ENCODE measurements at regions not wholly inside any gene's neighbourhood (a gene's known extent, or its start where the extent isn't known, plus 50 kb on each side); places are given as distances from the start of the nearest gene placed in this dataset.
"Not testable (repeated sequence)": the region's sequence is repeated elsewhere in the genome, so short reads cannot be mapped to it uniquely, and the experiment has no call there.

DNA sequence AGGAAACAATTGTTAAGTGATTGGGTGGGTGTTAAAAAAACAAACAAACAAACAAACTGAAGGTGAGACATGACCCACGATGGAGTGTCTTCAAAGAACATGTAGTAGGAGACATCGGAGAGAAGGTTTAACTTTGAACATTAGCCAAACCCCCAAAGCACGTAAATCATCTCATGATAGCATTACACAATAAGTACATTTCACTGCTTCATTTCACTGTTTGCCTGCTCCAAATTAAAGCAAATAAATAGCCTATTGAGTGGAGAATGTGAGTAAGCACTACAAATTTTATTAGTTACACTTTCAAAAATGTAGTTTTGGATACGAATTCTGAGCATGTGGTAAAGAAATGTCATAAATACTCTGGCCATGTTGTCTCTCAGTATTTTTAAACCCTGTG lies 287.0 kb downstream of the SI start:
- no peak overlapping the region for H3K27ac ChIP-seq
- intact Hi-C loops (cut with DNase I), result no loop called here
- no peaks in the 10 kb centered on the region for H3K9me3 ChIP-seq
- no peak for DNase-seq
- no peaks in the 10 kb centered on the region for H3K4me1 ChIP-seq
- 80 to 81% methylated on average over 4 of the region's 4 CpGs for WGBS, 2 donors
- no peaks in the 10 kb centered on the region for H3K36me3 ChIP-seq
- no peaks in the 10 kb centered on the region for H3K27me3 ChIP-seq
- TF ChIP-seq, protein P1, sequence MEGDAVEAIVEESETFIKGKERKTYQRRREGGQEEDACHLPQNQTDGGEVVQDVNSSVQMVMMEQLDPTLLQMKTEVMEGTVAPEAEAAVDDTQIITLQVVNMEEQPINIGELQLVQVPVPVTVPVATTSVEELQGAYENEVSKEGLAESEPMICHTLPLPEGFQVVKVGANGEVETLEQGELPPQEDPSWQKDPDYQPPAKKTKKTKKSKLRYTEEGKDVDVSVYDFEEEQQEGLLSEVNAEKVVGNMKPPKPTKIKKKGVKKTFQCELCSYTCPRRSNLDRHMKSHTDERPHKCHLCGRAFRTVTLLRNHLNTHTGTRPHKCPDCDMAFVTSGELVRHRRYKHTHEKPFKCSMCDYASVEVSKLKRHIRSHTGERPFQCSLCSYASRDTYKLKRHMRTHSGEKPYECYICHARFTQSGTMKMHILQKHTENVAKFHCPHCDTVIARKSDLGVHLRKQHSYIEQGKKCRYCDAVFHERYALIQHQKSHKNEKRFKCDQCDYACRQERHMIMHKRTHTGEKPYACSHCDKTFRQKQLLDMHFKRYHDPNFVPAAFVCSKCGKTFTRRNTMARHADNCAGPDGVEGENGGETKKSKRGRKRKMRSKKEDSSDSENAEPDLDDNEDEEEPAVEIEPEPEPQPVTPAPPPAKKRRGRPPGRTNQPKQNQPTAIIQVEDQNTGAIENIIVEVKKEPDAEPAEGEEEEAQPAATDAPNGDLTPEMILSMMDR (IDR thresholded peaks at IDR 0.05), result no peak
- TF ChIP-seq POLR2A (IDR thresholded peaks at IDR 0.05), result no peak
- no peak overlapping the region for H3K4me3 ChIP-seq (replicated peaks in 1 of 3)

- H3K36me3 ChIP-seq; intact Hi-C loops (cut with DNase I); H3K27me3 ChIP-seq; H3K9me3 ChIP-seq; H3K27ac ChIP-seq; H3K4me3 ChIP-seq (replicated peaks in 1 of 3); H3K4me1 ChIP-seq: not testable (repeated sequence)
- DNase-seq, result peak in 1 of 2 donors; percentile 1
- 92 to 94% methylated on average over 5 to 7 of the region's 21 CpGs for WGBS, 2 donors
Observed at GRCh38 chr3:164784407-164784806, 293.9 kb downstream of the SI start.

DNA sequence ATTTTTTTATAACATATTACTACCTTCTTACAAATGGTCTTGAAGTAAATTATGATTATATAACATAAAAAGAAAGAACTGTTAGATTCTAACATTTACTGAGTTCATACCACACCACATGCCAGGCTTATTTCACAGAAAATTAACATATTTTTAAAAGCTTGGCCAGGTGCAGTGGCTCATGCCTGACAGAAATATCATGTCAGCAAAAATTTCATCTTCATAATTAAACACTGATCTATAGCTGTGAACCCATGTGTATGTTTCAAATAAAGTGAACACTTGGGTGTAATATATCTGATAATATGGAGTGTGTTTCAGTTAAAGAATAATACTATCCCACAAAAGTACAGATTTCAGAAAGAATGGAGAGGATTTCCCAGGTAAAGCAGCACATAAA lies 296.5 kb downstream of the SI start:
- Histone ChIP-seq H3K4me1 (no peaks in the 10 kb centered on the region), H3K9me3 (no peaks in the 10 kb centered on the region), H3K36me3 (no peaks in the 10 kb centered on the region), H3K4me3 (replicated peaks in 1 of 3) (no peak overlapping the region), H3K27me3 (no peaks in the 10 kb centered on the region), H3K27ac (no peak overlapping the region)
- TF ChIP-seq, protein P1 (IDR thresholded peaks at IDR 0.05), result no peak
- no peak for TF ChIP-seq POLR2A (IDR thresholded peaks at IDR 0.05)
- no peak for DNase-seq
- intact Hi-C loops (cut with DNase I), result no loop called here

DNA sequence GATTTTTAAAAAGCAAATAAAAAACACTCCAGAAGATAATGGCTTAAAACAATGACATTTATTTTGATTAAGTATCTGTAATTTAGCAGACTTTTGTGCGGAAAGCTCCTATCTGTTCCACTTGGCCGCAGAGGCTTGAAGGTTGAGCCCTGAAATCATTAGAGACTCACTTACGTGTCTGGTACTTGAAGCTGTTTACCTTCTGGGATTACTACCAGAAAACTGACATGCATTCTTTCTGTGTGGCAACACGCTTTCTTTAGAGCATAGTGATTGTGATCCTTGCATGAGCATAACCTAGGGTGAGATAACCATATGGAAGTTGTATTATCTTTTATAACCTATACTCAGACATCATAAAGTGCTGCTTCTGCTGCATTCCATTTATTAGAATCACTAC lies 298.5 kb downstream of the SI start:
- H3K36me3 ChIP-seq, result no peaks in the 10 kb centered on the region
- DNase-seq, result no peak
- no peaks in the 10 kb centered on the region for H3K9me3 ChIP-seq
- H3K27me3 ChIP-seq, result no peaks in the 10 kb centered on the region
- no peaks in the 10 kb centered on the region for H3K4me1 ChIP-seq
- H3K27ac ChIP-seq, result no peak overlapping the region
- intact Hi-C loops (cut with DNase I), result no loop called here
- 30 to 33% methylated on average over 4 of the region's 4 CpGs for WGBS, 2 donors
- H3K4me3 ChIP-seq (replicated peaks in 1 of 3), result no peak overlapping the region
- TF ChIP-seq, protein P1 (IDR thresholded peaks at IDR 0.05), result no peak
- TF ChIP-seq POLR2A (IDR thresholded peaks at IDR 0.05), result no peak

GRCh38 chr3:164752812-164753211 lies 325.5 kb downstream of the SI start:
- DNase-seq, result no peak
- no peak for TF ChIP-seq POLR2A (IDR thresholded peaks at IDR 0.05)
- TF ChIP-seq, protein P1 (IDR thresholded peaks at IDR 0.05), result no peak
- Histone ChIP-seq H3K27ac (no peak overlapping the region), H3K4me3 (replicated peaks in 1 of 3) (no peak overlapping the region), H3K9me3 (no peaks in the 10 kb centered on the region), H3K4me1 (no peaks in the 10 kb centered on the region), H3K36me3 (no peaks in the 10 kb centered on the region), H3K27me3 (no peaks in the 10 kb centered on the region)
- WGBS, 2 donors, result 49 to 60% methylated on average over 3 of the region's 3 CpGs
- intact Hi-C loops (cut with DNase I), result no loop called here

- TF ChIP-seq POLR2A (IDR thresholded peaks at IDR 0.05), result no peak
- TF ChIP-seq, protein P1 (IDR thresholded peaks at IDR 0.05), result no peak
- intact Hi-C loops (cut with DNase I), result no loop called here
- no peaks in the 10 kb centered on the region for H3K36me3 ChIP-seq
- no peak for DNase-seq
- H3K4me3 ChIP-seq (replicated peaks in 1 of 3), result no peak overlapping the region
- no peak overlapping the region for H3K27ac ChIP-seq
- H3K27me3 ChIP-seq, result no peaks in the 10 kb centered on the region
- no peaks in the 10 kb centered on the region for H3K4me1 ChIP-seq
- H3K9me3 ChIP-seq, result no peaks in the 10 kb centered on the region
Observed at GRCh38 chr3:164748626-164749025, 329.7 kb downstream of the SI start.
